ENCODE measurements at regions not wholly inside any gene's neighbourhood (a gene's known extent, or its start where the extent isn't known, plus 50 kb on each side); places are given as distances from the start of the nearest gene placed in this dataset.
A peak's percentile ranks its signal among the peaks of the same experiment; 100 is the strongest.

- no peak for DNase-seq
Measured at GRCh38 chr10:88023676-88024075, 160.3 kb downstream of the PTEN start.

DNA sequence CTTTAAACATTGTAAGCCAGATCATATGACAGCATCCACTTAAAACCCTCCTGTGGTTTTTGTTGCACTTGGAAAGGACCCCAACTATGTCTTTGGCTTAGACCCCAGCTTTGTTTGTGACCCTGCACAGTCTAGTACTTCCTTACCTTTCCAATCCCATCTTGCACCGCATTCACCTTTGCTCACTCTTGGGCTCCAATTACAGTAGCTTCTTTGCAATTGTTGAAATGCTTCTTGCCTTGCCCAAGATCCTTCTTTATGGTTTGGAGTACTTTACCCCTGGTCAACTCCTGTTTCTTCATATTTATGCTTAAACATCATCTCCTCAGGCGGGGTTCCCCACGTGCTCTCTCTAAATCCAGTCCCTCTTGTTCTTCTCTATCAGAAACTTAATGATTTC is 162.6 kb downstream of the PTEN start:
- no peak for DNase-seq

- DNase-seq: peak; percentile 100
Measured at GRCh38 chr10:88027570-88027969, 164.1 kb downstream of the PTEN start.

DNA sequence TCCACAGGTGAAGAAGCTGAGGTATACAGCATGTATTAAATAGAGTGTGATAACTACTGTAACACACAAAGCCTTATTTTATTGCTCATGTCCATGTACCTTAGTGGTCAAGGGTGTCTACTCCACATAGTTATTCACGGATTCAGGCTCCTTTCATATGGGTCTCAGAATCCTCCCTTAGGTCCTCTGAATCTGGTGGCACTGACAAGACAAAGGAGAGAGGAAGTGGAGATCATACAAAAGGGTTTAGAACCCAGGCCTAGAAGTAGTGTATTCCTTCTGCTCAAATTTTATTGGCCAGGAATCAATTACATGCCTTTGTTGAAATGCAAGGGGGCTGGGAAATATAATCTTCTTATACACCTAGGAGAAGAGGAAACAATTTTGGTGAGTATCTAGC is 164.6 kb downstream of the PTEN start:
- DNase-seq: peak; percentile 38

- DNase-seq: no peak
Measured at GRCh38 chr10:88028654-88029053, 165.2 kb downstream of the PTEN start.

GRCh38 chr10:88032566-88032965 is 169.1 kb downstream of the PTEN start:
- peak; percentile 67 for DNase-seq

GRCh38 chr10:88033385-88033784 is 170.0 kb downstream of the PTEN start:
- DNase-seq: peak; percentile 29

DNA sequence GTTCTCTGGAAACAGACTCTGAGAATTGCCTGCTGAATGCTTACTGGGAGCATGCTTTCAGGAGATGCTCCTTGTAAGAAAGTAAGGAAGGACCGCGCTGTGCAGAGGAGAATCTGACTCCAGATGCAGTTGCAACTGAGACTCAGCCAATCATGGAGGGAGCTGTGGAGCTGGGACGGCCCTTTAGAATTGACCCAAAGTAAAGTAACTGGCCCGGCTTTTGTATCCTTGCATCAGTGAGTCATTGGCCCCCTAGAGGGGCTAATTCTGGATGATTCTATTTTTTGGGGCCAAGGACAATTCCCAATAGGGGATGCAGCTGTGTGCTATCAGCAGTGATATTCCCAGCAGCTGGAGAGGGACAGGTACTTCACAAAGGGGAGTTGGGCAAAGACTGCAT is 170.4 kb downstream of the PTEN start:
- DNase-seq: no peak

DNA sequence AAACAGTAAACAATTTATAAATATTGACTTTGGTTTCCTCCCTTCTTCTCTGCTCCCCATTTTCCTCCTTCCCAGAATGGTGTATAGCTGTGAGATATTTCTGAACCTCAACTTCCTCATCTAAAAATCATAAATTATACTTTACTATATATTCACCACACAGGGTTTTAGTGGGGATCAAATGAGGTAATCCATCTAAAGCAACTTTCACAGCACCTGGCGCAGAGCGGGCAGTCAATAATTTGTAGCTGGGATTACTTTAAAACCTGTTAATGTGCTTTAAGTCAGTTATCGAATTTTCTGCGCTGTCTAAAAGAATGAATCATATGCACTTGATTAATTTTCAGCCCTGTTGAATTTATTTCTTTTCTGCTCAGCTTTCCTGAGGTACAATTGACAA is 172.7 kb downstream of the PTEN start:
- peak; percentile 66 for DNase-seq

- DNase-seq: no peak
Measured at GRCh38 chr10:88037623-88038022, 174.2 kb downstream of the PTEN start.

DNA sequence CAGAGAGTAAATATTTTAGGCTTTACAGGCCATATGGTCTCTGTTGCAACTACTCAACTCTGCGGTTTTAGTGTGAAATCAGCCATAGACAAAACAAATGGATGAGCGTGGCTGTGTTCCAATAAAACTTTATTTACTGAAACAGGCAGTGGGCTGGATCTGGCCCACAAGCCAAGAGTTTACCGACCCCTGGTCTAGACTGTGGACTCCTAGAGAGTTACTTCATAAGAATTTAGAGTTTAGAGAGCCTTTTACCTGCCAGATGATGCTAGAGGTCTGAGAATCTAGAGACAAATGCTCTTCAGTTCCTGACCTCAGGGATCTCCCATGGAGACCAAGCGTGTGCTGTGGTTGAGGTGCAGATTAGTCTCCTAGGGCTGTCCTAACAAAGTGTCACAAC is 174.8 kb downstream of the PTEN start:
- peak; percentile 86 for DNase-seq

DNA sequence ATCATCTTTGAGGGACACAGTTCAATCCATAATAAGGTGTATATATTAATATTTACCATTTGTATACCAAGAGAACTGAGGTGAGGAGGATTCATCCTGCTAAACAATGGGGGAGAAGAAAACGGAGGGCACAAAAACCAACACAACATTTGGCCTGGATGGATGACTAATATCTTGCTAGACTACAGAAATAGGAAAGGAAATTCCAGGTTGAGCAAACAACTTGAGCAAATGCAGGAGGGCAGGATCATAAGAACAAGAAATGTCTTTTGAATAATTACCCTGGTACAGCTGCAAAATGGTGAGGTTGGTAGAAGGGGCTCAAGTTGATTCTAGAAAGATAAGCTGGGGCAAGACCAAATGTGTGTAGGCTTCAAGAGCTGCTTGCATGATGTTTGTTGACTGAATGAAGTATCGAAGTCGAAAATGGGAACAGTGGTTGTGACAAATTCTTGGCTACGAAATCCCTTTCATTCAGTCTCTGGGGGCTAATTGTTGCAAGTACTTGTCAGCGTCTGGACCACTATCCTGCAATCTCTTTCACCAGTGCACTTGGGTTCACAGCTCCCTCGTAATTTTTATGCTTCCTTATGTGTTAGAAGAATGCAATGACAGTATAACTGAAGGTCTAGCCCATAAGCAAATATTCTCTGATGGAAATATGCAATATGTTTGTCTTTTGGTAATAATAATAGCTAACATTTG is 176.2 kb downstream of the PTEN start:
- no peak for DNase-seq

DNA sequence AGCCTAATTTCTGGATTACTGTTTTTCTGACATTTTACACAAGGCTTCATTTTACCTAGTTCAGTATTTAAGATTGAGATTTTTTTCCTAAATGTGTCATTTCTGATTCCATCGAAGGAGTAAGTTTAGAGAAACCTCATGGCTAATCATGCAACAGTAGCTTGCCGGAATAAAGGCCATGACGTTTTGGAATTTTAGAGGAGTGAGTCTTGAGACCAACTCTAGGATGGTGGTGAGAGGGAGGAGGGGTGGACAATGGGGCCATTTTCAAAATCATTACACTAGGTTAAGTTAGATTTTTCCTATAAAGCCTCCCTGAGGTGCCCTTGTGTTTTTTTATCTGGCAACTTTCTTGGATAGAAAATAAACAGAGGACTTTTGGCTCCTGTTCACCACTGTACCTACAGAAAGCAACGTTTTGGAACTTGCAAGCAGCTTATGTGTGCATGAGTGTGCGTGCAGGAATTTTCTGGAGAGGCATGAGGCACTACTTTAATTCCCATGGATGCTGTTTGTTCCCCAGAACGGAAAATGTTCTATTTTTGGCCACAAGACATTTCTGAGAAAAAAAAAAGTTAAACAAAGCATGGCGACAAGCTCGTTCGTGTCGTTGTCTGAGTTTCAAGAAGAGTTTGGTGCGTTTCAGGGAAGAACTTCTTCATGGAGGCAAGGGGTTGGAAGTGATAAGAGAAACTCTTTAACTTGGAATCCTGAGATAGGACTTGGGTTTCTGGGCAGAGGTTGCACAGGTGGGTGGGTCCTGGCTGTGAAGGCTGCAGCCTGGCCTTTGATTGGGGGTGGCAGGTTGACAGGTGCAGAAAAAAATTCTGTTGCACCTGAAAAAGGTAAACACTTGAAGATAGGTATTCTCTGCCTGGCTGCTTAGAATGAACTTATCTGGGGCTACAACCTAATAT is 178.1 kb downstream of the PTEN start:
- DNase-seq: no peak

GRCh38 chr10:88042160-88043100 is 179.0 kb downstream of the PTEN start:
- DNase-seq: peak; percentile 91

DNA sequence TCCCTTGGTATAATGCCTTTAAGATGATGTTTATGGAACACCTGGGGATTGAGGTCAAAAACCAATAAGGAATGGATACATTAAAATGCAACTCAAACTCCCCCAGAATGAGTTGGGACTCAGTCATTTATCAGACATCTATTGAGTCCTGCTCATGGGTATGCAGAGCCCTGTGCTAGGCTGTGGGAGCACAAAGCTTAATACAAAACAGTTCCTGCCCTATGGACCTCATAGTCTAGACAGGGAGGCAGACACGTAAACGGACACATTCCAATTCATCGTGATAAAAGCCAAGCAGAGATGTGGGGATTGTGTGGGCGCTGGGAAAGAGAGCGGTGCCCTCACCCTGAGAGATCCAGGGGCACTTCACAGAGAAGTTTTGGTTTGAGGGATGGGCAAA is 181.7 kb downstream of the PTEN start:
- DNase-seq: no peak

- DNase-seq: peak; percentile 95
Measured at GRCh38 chr10:88045656-88046415, 182.4 kb downstream of the PTEN start.

DNA sequence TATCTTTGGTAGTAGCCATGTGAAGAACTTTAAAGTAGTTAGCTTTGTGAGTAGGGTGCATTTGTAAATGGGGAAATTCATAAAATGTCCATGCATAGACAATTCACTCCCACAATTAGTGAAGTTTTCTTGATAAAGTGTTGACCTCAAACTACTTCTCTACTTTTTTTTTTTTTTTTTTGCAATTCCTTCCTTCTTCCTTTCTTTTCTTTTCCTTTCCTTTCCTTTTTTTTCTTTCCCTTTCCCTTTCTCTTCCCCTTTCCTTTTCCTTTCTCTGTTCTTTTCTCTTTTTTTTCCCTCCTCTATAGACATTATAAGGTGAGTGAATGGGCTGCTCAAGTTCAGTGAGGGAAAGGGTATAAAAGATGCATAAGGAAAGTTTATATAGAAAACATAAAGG is 184.2 kb downstream of the PTEN start:
- DNase-seq: no peak

DNA sequence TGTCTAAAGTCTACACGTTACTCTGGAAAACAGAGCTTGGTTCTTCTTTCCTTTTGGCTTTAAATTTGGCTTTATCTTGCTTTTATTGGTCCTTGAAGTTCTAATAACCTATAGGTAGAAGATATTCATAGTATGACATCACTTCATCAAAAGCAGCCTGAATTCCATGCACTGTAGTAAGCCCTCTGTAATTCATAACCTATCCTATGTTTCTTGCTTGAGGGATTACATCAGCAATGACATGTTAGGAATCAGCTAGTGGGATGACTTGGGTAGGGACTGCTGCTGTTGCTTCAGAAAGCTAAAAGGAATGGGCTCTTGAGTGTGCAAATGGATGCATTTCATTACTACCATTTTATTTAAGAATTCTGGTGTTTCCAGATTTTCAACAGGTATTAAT is 184.9 kb downstream of the PTEN start:
- DNase-seq: no peak

- no peak for DNase-seq
Measured at GRCh38 chr10:88049204-88049603, 185.8 kb downstream of the PTEN start.

- peak; percentile 58 for DNase-seq
Measured at GRCh38 chr10:88057720-88058119, 194.3 kb downstream of the PTEN start.

GRCh38 chr10:88058750-88059149 is 195.3 kb downstream of the PTEN start:
- no peak for DNase-seq

- no peak for DNase-seq
Measured at GRCh38 chr10:88059190-88059589, 195.8 kb downstream of the PTEN start.
